Head of caudate nucleus (tissue), 42 donors: ENCODE measurements at regions not wholly inside any gene's neighbourhood (a gene's known extent, or its start where the extent isn't known, plus 50 kb on each side); places are given as distances from the start of the nearest gene placed in this dataset.

Source experiments
- DNase-seq, 42 donors: peaks; one replicate each; pipeline versions ENCODE4 v3.0.0 to v3.0.0-alpha.2; 2020 to 2021; ENCODE audit warnings: mixed read lengths in 7 of 42
- intact Hi-C: fragments of 100-400 bp; cut with DNase I; formaldehyde crosslinking; loops from one replicate; pipeline ENCODE4 v1.15.0; 2022

GRCh38 chr10:21280037-21280436, 245.4 kb downstream of the SKIDA1 start:
- intact Hi-C loops, result no loop called here
- DNase-seq, result no peak

- intact Hi-C loops, result no loop called here
- DNase-seq, result no peak
These were observed 246.3 kb downstream of the SKIDA1 start for GRCh38 chr10:21279217-21279575.

DNA sequence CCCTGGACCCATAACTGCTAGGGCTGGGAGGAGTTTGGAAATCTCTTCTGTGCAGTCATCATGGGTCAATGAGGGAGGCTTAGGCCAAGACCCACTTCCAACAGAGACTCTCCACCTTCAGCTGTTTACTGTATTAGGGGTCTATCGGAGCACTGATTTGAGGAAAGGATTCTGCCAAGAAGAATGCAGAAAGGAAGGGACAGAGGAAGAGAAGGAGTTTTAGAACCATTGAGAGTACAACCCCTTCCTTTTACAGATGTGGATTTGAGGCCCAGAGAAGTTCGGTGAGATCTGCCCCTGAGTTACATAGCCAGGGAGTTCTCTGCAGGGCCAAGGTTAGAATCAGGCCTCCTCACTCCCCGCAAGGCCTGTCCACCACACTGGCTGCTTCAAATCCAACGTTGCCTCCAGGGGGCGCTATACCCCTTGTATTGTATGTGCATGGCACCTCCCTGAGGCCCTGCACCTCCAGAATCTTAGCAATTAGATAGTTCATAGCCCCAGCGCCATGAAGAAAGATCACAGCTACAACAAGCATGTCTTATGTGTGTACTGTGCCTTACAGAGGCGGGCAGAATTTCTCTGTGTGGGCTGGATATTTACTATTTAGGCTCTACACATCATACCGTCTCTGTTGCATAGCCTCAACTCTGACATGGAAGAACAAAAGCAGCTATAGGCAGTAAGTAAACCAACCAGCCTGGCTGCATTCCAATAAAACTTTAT, 246.8 kb downstream of the SKIDA1 start:
- peak; percentile 43 to 87 (median 75) for DNase-seq
- intact Hi-C loops, result no loop called here

DNA sequence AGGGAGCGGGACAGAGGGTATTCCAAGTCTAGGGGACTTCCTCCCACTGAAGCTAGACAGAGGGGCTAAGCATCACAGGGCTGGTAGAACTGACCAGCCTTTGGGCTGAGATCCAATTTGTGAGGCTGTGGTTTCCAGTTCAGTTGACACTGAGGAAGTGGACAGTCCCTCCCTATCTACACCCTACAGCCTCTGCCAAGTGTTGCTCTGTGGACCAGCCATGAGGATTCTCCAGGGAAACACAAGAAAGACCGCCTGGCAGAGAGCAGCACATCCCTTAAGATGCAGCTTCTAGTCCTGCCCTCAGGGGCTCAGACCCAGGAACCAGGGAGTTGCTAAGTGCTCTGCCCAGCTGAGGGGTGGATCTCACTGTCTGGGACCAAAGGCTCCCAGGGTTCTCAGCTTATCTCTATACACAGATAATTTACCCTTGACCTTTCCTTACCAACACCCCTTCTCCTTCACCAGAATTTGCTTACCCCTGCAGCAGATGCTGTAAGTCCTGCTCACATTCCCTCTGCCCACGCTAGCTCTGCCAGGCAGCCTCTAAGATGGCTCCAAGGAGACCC, 252.0 kb downstream of the SKIDA1 start:
- DNase-seq, result no peak
- intact Hi-C loops, result no loop called here

GRCh38 chr10:21272643-21273399, 252.7 kb downstream of the SKIDA1 start:
- DNase-seq, result no peak
- intact Hi-C loops, result no loop called here

- no peak for DNase-seq
- intact Hi-C loops, result no loop called here
These were observed 254.5 kb downstream of the SKIDA1 start for GRCh38 chr10:21270976-21271375.

- intact Hi-C loops, result loop anchor here (10.0 kb wide), 1 partner anchor 194 kb away; no protein-coding TSS in a partner anchor
These were observed 256.2 kb downstream of the SKIDA1 start for GRCh38 chr10:21269289-21269688.

GRCh38 chr10:21265622-21266021, 259.9 kb downstream of the SKIDA1 start:
- no peak for DNase-seq
- intact Hi-C loops, result loop anchor here (10.0 kb wide), 1 partner anchor 191 kb away; no protein-coding TSS in a partner anchor

More at GRCh38 chr10:21269289-21269688, 256.2 kb downstream of the SKIDA1 start:
- no peak for DNase-seq

DNA sequence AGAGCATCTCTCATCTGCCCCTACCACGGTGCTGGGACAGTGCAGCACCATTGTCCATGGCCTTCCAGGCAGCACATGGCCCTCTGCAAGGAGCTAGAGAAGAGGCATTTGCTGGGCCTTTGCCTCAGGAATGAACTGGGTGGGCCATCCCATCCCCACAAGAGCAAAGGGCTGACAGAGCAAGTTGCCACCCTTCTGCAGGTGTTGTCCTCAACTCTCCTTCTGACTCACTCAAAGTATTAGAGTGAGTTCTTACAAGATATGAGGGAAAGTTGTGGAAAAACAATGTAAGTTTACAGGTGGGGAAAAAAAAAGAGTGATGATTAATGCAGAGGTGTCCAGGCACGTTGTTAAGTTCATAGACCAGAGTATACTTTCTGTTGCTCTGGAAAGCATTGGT, 261.2 kb downstream of the SKIDA1 start:
- no peak for DNase-seq
- intact Hi-C loops, result loop anchor here (10.0 kb wide), 1 partner anchor 189 kb away; no protein-coding TSS in a partner anchor

GRCh38 chr10:21263839-21264238, 261.6 kb downstream of the SKIDA1 start:
- no peak for DNase-seq
- intact Hi-C loops, result loop anchor here (10.0 kb wide), 1 partner anchor 189 kb away; no protein-coding TSS in a partner anchor

DNA sequence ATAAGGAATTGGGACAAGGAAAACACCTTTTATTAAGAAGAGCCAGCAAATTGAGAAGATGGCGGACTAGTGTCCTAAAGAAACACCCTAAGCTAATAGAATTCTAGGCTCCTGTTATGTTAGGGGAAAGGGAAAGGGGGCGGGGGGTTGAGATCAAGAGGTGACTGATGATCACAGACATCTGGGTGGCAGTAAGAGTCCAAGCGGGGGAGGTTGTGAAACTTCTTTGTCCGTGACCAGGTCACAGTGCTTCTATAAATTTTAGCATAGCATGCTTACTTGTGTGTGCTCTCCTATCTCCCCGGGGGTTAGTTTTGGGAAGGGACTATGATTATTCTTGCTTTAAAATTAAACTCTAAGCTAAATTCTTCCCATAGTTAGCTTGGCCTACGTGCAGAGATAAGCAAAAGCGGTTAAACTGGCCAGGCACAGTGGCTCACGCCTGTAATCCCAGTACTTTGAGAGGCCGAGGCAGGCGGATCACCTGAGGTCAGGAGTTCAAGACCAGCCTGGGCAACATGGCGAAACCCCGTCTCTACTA, 262.1 kb downstream of the SKIDA1 start:
- intact Hi-C loops, result loop anchor here (10.0 kb wide), 1 partner anchor 189 kb away; no protein-coding TSS in a partner anchor
- no peak for DNase-seq

DNA sequence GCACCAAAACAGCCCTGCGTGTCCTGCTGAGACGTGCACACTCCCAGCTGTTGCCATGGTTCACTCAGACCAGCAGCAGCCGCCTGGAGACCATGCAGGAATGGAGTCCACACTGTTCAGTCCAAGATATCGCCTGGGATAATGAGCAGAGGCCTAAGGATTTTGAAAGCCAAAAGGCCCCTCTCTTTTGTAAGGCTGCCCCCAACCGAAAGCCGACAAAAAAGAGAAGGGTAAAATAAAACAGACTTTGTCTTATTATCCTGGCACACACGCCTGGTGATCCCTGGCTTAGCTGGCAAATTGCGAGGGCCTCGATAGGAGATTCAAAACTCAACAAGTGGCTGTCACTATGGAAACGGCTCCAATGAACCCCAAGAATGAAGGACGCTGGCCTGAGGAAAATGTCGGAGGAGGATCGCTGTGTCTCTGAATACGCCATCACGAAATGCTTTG, 263.6 kb downstream of the SKIDA1 start:
- intact Hi-C loops, result loop anchor here (10.0 kb wide), 1 partner anchor 187 kb away; no protein-coding TSS in a partner anchor
- DNase-seq, result peak in 28 of 42 donors; percentile 6 to 59 (median 26)

GRCh38 chr10:21260506-21261149, 264.9 kb downstream of the SKIDA1 start:
- intact Hi-C loops, result loop anchor here (10.0 kb wide), 1 partner anchor 186 kb away; no protein-coding TSS in a partner anchor
- DNase-seq, result peak in 11 of 42 donors; percentile 4 to 70 (median 22)

GRCh38 chr10:21260066-21260465, 265.4 kb downstream of the SKIDA1 start:
- intact Hi-C loops, result loop anchor here (10.0 kb wide), 1 partner anchor 185 kb away; no protein-coding TSS in a partner anchor
- peak in 7 of 42 donors; percentile 7 to 53 (median 13) for DNase-seq

- DNase-seq, result no peak
- intact Hi-C loops, result no loop called here
These were observed 267.6 kb downstream of the SKIDA1 start for GRCh38 chr10:21257919-21258318.

- DNase-seq, result no peak
- intact Hi-C loops, result no loop called here
These were observed 268.3 kb downstream of the SKIDA1 start for GRCh38 chr10:21257191-21257590.

- intact Hi-C loops, result no loop called here
- DNase-seq, result no peak
These were observed 276.0 kb downstream of the SKIDA1 start for GRCh38 chr10:21249435-21249834.

DNA sequence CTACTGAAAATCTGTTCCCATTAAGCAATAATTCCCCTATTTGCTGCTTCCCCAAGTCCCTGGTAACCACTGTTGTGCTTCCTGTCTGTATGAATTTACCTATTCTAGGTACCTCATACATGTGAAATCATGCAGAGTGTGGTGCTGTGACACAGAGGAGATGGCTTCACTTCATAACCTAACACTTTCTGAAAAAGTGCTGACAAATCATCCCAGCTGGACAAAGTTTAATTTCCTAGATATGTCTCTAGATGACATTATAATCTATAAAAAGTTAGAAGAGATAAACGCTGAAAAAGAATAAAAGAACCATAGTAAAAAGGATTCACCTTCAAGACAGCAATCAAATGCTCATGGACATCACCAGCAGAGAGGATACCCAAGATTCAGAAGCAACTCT, 277.9 kb downstream of the SKIDA1 start:
- intact Hi-C loops, result no loop called here
- DNase-seq, result no peak

GRCh38 chr10:21246178-21246577, 279.3 kb downstream of the SKIDA1 start:
- intact Hi-C loops, result no loop called here
- DNase-seq, result no peak
